CD4-positive, alpha-beta memory T cell (primary cell): ENCODE measurements at regions not wholly inside any gene's neighbourhood (a gene's known extent, or its start where the extent isn't known, plus 50 kb on each side); places are given as distances from the start of the nearest gene placed in this dataset.

Source experiments
- CTCF ChIA-PET: fragments of 350-600 bp; sonication (Branson Sonifier 250); formaldehyde crosslinking; loops from one replicate; lab custom pipeline; 2021; ENCODE audit warnings: inconsistent platforms; ENCODE audit not compliant: partially characterized antibody; lab: Charles Lee
- POLR2A ChIA-PET: fragments of 350-600 bp; sonication (Branson Sonifier 250); formaldehyde crosslinking; loops from one replicate; lab custom pipeline; 2021; ENCODE audit not compliant: partially characterized antibody; lab: Charles Lee
- DNase-seq, 5 donors: peaks; one replicate each; pipeline versions ENCODE4 v3.0.0 to v3.0.0-alpha.2; 2020 to 2022; ENCODE audit warnings: mixed read lengths in 1 of 5
- H3K27ac ChIP-seq: one replicate; pipeline ENCODE4 v1.7.0; 2013; ENCODE audit warnings: low read depth, low read length
- H3K27me3 ChIP-seq: 2 replicates; pipeline ENCODE4 v1.7.0; 2013; ENCODE audit warnings: mild to moderate bottlenecking, low read length, moderate library complexity; ENCODE audit not compliant: insufficient read depth
- H3K36me3 ChIP-seq: 2 replicates; pipeline ENCODE4 v1.7.0; 2013; ENCODE audit warnings: mild to moderate bottlenecking, low read length, moderate library complexity; ENCODE audit not compliant: insufficient read depth
- H3K4me1 ChIP-seq: 2 replicates; pipeline ENCODE4 v1.7.0; 2013; ENCODE audit warnings: mild to moderate bottlenecking, low read length, moderate library complexity; ENCODE audit not compliant: insufficient read depth
- H3K4me3 ChIP-seq, 2 donors: one replicate each; pipeline ENCODE4 v1.7.0; 2013; ENCODE audit warnings: low read length in 2 of 2, mild to moderate bottlenecking in 1 of 2
- H3K9me3 ChIP-seq, 2 donors: one replicate each; pipeline ENCODE4 v1.7.0; 2013; ENCODE audit warnings: low read length in 2 of 2, control low read depth in 1 of 2; ENCODE audit not compliant: control insufficient read depth in 1 of 2
- H3K27ac Mint-ChIP-seq, 7 donors: one replicate each; pipeline ENCODE4 v1.8.0; 2020 to 2021; ENCODE audit warnings: mixed read lengths in 7 of 7, mild to moderate bottlenecking in 6 of 7, inconsistent platforms in 3 of 7, moderate library complexity in 3 of 7
- H3K27me3 Mint-ChIP-seq, 2 donors: one replicate each; pipeline ENCODE4 v1.8.0; 2020 to 2021; ENCODE audit warnings: mixed read lengths in 2 of 2
- H3K36me3 Mint-ChIP-seq, 2 donors: one replicate each; pipeline ENCODE4 v1.8.0; 2020 to 2021; ENCODE audit warnings: mixed read lengths in 2 of 2, inconsistent platforms in 1 of 2, mild to moderate bottlenecking in 1 of 2
- H3K4me1 Mint-ChIP-seq, 4 donors: one replicate each; pipeline ENCODE4 v1.8.0; 2020 to 2021; ENCODE audit warnings: mixed read lengths in 4 of 4, mild to moderate bottlenecking in 1 of 4
- H3K4me3 Mint-ChIP-seq, 8 donors: one replicate each; pipeline ENCODE4 v1.8.0; 2020 to 2021; ENCODE audit warnings: mixed read lengths in 8 of 8, mild to moderate bottlenecking in 7 of 8, moderate library complexity in 6 of 8, inconsistent platforms in 3 of 8
- H3K9me3 Mint-ChIP-seq, 8 donors: one replicate each; pipeline ENCODE4 v1.8.0; 2020 to 2021; ENCODE audit warnings: mixed read lengths in 8 of 8, mild to moderate bottlenecking in 5 of 8, inconsistent platforms in 3 of 8, moderate library complexity in 1 of 8
- intact Hi-C: fragments of 100-400 bp; cut with micrococcal nuclease; formaldehyde crosslinking; loops from one replicate; pipeline ENCODE4 v1.15.1; 2023

GRCh38 chrX:149152941-149153340 lies 352.2 kb downstream of the IDS start:
- Mint-ChIP-seq H3K4me3 (no peak overlapping the region), H3K27ac (no peak overlapping the region), H3K4me1 (no peaks in the 10 kb centered on the region), H3K36me3 (no peaks in the 10 kb centered on the region), H3K9me3 (peaks cover 0 to 5% (median 0%) of the 10 kb centered on the region in 8 donors), H3K27me3 (no peaks in the 10 kb centered on the region)
- Histone ChIP-seq H3K36me3 (no peaks in the 10 kb centered on the region), H3K27ac (no peak overlapping the region), H3K9me3 (no peaks in the 10 kb centered on the region), H3K4me3 (no peak overlapping the region), H3K4me1 (no peaks in the 10 kb centered on the region), H3K27me3 (no peaks in the 10 kb centered on the region)
- intact Hi-C loops: no loop called here
- ChIA-PET POLR2A (no interaction called here), CTCF (no interaction called here)
- DNase-seq: no peak

- Mint-ChIP-seq H3K27ac (no peak overlapping the region), H3K36me3 (no peaks in the 10 kb centered on the region), H3K9me3 (peaks cover 0 to 5% (median 0%) of the 10 kb centered on the region in 8 donors), H3K4me3 (no peak overlapping the region), H3K4me1 (no peaks in the 10 kb centered on the region), H3K27me3 (no peaks in the 10 kb centered on the region)
- POLR2A ChIA-PET: no interaction called here
- H3K27me3 ChIP-seq: no peaks in the 10 kb centered on the region
- no peaks in the 10 kb centered on the region for H3K36me3 ChIP-seq
- CTCF ChIA-PET: no interaction called here
- intact Hi-C loops: no loop called here
- H3K4me3 ChIP-seq: no peak overlapping the region
- H3K27ac ChIP-seq: no peak overlapping the region
- no peak for DNase-seq
- no peaks in the 10 kb centered on the region for H3K9me3 ChIP-seq
- H3K4me1 ChIP-seq: no peaks in the 10 kb centered on the region
Observed at GRCh38 chrX:149151805-149152757, 353.0 kb downstream of the IDS start.

GRCh38 chrX:149145845-149146285 lies 359.2 kb downstream of the IDS start:
- Histone ChIP-seq H3K27ac (no peak overlapping the region), H3K4me1 (no peaks in the 10 kb centered on the region), H3K27me3 (no peaks in the 10 kb centered on the region), H3K9me3 (no peaks in the 10 kb centered on the region), H3K36me3 (no peaks in the 10 kb centered on the region), H3K4me3 (no peak overlapping the region)
- intact Hi-C loops: no loop called here
- no peaks in the 10 kb centered on the region for H3K36me3 Mint-ChIP-seq
- H3K27ac Mint-ChIP-seq: no peak overlapping the region
- no peaks in the 10 kb centered on the region for H3K4me1 Mint-ChIP-seq
- H3K27me3 Mint-ChIP-seq: no peaks in the 10 kb centered on the region
- ChIA-PET POLR2A (no interaction called here), CTCF (interaction anchor here (0.5 kb wide), 1 partner anchor 1259 kb away, joined by 3 read pairs; no protein-coding TSS in a partner anchor)
- H3K9me3 Mint-ChIP-seq: peaks cover 0 to 5% (median 0%) of the 10 kb centered on the region in 8 donors
- no peak for DNase-seq
- no peak overlapping the region for H3K4me3 Mint-ChIP-seq

GRCh38 chrX:149131774-149132173 lies 373.3 kb downstream of the IDS start:
- Mint-ChIP-seq H3K9me3 (peaks cover 0 to 1% (median 0%) of the 10 kb centered on the region in 8 donors), H3K27me3 (no peaks in the 10 kb centered on the region), H3K4me1 (no peaks in the 10 kb centered on the region), H3K4me3 (no peak overlapping the region), H3K36me3 (no peaks in the 10 kb centered on the region), H3K27ac (no peak overlapping the region)
- H3K4me1 ChIP-seq: no peaks in the 10 kb centered on the region
- DNase-seq: no peak
- H3K4me3 ChIP-seq: no peak overlapping the region
- ChIA-PET CTCF (no interaction called here), POLR2A (no interaction called here)
- no peaks in the 10 kb centered on the region for H3K27me3 ChIP-seq
- no peaks in the 10 kb centered on the region for H3K9me3 ChIP-seq
- H3K27ac ChIP-seq: no peak overlapping the region
- H3K36me3 ChIP-seq: no peaks in the 10 kb centered on the region
- intact Hi-C loops: no loop called here

DNA sequence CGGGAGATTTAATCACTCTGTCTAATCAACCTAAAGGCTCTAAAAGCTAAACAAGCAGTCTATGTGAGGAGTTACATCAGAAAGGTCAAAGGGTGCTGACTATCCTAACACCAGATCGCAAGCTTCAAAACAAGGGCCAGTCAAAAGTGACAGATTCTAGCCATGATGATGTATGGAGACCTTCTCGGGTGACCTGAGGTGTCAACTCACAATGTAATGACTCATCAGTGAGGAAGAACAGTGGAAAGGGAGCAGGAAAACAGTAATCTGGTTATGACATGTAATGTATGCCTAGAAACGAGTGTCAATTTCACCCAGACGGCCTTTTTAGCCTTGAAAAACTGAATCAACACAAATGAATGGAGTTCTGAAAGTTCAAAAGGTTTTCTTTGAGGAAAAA lies 375.3 kb downstream of the IDS start:
- Histone ChIP-seq H3K27ac (no peak overlapping the region), H3K4me1 (no peaks in the 10 kb centered on the region), H3K4me3 (no peak overlapping the region), H3K36me3 (no peaks in the 10 kb centered on the region), H3K27me3 (no peaks in the 10 kb centered on the region), H3K9me3 (no peaks in the 10 kb centered on the region)
- H3K4me3 Mint-ChIP-seq: no peak overlapping the region
- H3K9me3 Mint-ChIP-seq: peaks cover 0 to 1% (median 0%) of the 10 kb centered on the region in 8 donors
- H3K4me1 Mint-ChIP-seq: no peaks in the 10 kb centered on the region
- no peaks in the 10 kb centered on the region for H3K36me3 Mint-ChIP-seq
- no peaks in the 10 kb centered on the region for H3K27me3 Mint-ChIP-seq
- ChIA-PET POLR2A (no interaction called here), CTCF (no interaction called here)
- intact Hi-C loops: no loop called here
- no peak for DNase-seq
- H3K27ac Mint-ChIP-seq: no peak overlapping the region

DNA sequence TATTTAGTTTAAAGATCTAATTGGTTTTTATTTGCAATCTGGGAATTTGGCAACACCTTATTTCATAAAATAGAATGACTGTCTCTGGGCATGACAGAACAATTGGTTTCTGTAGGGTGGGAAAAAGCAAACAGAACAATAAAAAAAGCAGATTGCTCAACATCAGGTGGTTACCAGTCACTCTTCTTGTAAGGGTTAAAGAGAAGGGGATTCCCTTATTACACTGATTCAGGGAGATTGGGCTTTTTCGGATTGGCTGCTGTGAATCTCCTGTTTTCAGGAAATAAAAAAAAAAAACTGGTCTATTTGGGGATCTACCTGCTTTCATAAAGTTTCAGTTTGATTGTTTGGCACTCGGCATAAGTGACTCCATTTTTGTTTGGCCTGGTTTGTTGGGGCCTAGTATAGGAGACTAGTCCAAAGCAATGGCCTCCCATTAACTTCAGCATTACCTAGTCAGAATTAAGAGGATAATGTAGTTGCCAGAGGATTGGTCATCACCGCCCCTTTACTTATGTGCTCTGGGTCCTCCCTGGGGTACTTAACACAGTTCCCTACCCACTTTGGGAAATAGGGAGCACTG lies 380.5 kb downstream of the IDS start:
- Histone ChIP-seq H3K27me3 (no peaks in the 10 kb centered on the region), H3K9me3 (no peaks in the 10 kb centered on the region), H3K4me3 (no peak overlapping the region), H3K27ac (no peak overlapping the region), H3K36me3 (no peaks in the 10 kb centered on the region), H3K4me1 (no peaks in the 10 kb centered on the region)
- DNase-seq: no peak
- ChIA-PET CTCF (no interaction called here), POLR2A (no interaction called here)
- H3K4me3 Mint-ChIP-seq: no peak overlapping the region
- no peaks in the 10 kb centered on the region for H3K36me3 Mint-ChIP-seq
- no peaks in the 10 kb centered on the region for H3K4me1 Mint-ChIP-seq
- H3K9me3 Mint-ChIP-seq: peaks cover 0 to 1% (median 0%) of the 10 kb centered on the region in 8 donors
- intact Hi-C loops: no loop called here
- H3K27me3 Mint-ChIP-seq: no peaks in the 10 kb centered on the region
- H3K27ac Mint-ChIP-seq: no peak overlapping the region

DNA sequence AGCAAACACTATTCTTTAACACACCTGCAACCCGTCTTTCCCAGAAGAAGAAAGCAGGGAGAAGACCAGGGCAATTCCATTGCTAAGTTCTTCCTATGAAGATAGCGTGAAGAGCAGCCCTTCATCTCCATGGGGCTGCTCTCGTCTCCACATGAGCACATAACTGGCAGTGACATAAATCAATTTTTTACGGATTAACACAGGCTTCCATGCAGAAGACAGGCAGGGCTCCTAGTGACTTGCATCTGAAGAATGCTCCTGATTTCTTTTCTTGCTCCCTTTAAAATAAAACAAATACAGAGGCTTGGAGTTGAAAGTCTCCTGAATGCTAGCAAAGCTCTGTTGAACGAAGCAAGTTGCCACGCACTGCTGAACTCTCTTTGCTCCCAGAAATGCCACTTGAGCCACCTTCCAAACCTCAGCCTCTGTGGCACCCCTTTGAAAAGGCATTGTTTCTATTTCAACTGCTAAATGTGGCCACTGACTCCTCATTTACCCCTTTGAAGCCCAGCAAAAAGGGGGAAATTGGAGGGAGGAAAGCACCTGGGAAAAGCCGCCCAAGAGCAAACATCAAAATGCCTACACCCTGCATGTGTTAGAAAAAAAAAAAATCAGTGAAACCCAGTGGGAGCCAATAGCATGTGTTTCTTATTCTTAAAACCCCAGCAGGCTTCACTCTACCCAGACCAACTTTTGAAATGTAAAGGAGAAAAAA lies 383.7 kb downstream of the IDS start:
- Histone ChIP-seq H3K36me3 (no peaks in the 10 kb centered on the region), H3K27me3 (no peaks in the 10 kb centered on the region), H3K4me3 (no peak overlapping the region), H3K9me3 (no peaks in the 10 kb centered on the region), H3K4me1 (no peaks in the 10 kb centered on the region), H3K27ac (no peak overlapping the region)
- no peak for DNase-seq
- intact Hi-C loops: no loop called here
- ChIA-PET POLR2A (no interaction called here), CTCF (no interaction called here)
- no peak overlapping the region for H3K27ac Mint-ChIP-seq
- H3K27me3 Mint-ChIP-seq: no peaks in the 10 kb centered on the region
- no peaks in the 10 kb centered on the region for H3K4me1 Mint-ChIP-seq
- no peaks in the 10 kb centered on the region for H3K36me3 Mint-ChIP-seq
- H3K4me3 Mint-ChIP-seq: no peak overlapping the region
- H3K9me3 Mint-ChIP-seq: no peaks in the 10 kb centered on the region
